Stimulated activated CD4-positive, alpha-beta T cell treated with anti-CD3 and anti-CD28 coated beads, Interleukin-4, amount 100 ng/mL, for 24 hours (primary cell): ENCODE measurements at regions not wholly inside any gene's neighbourhood (a gene's known extent, or its start where the extent isn't known, plus 50 kb on each side); places are given as distances from the start of the nearest gene placed in this dataset.

Experiments
- DNase-seq: peaks from one replicate; pipeline ENCODE4 v3.0.0-alpha.2; 2020

DNA sequence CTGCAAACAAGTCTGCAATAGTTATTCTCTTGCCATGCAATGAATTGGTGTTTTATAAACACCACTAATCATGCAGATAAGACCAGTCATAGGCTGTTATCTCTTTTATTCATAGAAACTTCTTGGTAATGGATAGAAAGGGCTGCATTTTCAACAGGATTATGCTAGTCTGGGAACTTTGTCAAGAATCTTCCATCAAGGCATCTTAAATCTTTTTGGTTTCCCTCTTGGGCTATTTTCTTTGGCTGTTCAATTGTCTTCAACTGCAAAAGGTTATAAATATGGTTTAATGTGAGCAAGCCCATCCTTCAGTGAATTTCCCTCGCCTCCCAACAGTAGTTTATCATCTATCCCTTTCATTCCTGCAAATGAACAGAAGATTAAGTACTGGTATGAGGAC is 59.0 kb upstream of the MINAR1 start:
- DNase-seq, result no peak

DNA sequence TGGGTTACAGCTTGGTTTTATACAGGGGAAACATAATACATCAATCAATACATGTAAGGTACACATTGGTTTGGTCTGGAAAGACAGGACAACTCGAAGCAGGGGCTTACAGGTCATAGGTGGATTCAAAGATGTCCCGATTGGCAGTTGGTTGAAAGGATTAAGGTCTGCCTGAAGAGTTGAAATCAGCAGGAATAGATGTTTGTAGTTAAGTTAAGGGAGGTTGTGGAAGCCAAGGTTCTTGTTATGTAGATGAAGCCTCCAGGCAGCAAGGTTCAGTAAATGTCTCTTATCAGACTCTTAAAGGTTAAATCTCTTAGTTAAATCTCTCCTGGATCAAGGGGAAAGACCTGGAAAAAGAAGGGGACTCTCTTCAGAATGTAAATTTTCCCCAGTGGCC is 58.4 kb upstream of the MINAR1 start:
- no peak for DNase-seq

- DNase-seq, result no peak
Measured at GRCh38 chr15:79376383-79376782, 55.8 kb upstream of the MINAR1 start.

- DNase-seq, result no peak
Measured at GRCh38 chr15:79378394-79379109, 53.6 kb upstream of the MINAR1 start.

DNA sequence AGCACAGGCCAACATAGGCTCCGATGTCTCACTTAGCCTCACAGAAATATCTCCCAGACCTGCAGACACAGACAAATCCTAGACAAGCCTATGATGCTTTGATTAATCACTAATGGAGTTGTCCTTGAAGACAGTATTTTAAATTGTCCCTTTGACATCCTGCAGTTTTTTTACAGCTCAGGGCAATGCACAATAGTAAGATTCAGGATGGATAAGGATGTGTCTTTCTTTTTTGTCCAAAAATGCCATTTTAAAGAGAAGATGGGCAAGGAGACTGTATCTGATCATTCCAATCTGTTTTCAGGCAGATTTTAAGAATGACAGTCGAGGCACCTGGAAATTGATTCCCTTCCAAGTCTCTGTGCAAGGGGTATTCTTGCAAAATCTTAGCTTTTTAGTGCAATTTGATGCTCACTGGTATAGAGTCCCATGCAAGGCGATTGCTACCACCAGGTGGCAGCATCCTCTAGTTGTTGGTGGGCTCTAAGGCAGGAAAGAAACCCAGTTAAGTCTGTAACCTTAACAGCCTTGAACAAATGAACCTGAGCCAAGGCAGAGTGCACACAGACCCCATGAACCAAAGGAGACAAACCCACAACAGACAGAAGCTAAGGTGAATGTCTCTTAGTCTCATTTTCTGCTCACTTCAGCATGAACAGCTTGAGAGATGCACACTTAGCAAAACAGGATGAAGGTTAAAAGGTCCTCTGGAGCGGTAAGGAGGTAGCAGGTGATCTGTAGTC is 51.2 kb upstream of the MINAR1 start:
- DNase-seq, result peak; percentile 82

DNA sequence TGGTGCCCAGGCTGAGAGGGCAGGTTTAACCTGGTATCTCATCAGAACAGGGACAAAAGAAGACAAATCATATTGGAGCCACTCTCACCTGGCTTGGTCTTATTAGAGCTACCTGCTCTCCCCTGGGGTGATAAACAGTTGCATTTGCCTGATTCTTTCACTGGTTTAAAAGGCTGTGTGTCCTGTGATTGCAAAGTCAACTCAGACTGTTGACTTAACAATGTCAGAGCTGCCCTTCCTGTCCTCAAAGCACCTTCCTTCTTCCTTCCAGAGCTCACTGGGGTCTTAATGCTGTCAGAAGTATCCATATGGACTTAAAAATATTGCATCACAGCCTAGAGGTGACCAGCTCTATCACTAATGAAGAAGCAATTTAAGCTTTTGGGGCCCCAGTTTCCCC is 50.5 kb upstream of the MINAR1 start:
- no peak for DNase-seq
